Nephron progenitor cell (in vitro differentiated cells): ENCODE measurements at regions not wholly inside any gene's neighbourhood (a gene's known extent, or its start where the extent isn't known, plus 50 kb on each side); places are given as distances from the start of the nearest gene placed in this dataset.

Experiments used
- DNase-seq: peaks from one replicate; pipeline ENCODE4 v3.0.0; 2021
- H3K27ac Mint-ChIP-seq: 2 replicates; pipeline ENCODE4 v1.8.0; 2021; ENCODE audit warnings: mild to moderate bottlenecking, moderate library complexity, mixed read lengths
- H3K27me3 Mint-ChIP-seq: 2 replicates; pipeline ENCODE4 v1.8.0; 2021; ENCODE audit warnings: mild to moderate bottlenecking, low read depth, mixed read lengths; ENCODE audit not compliant: poor library complexity
- H3K36me3 Mint-ChIP-seq: 2 replicates; pipeline ENCODE4 v1.8.0; 2021; ENCODE audit warnings: low read depth, mixed read lengths
- H3K4me1 Mint-ChIP-seq: 2 replicates; pipeline ENCODE4 v1.8.0; 2021; ENCODE audit warnings: mixed read lengths
- H3K4me3 Mint-ChIP-seq: 2 replicates; pipeline ENCODE4 v1.8.0; 2021; ENCODE audit warnings: mild to moderate bottlenecking, moderate library complexity, mixed read lengths
- H3K9me3 Mint-ChIP-seq: 2 replicates; pipeline ENCODE4 v1.8.0; 2021; ENCODE audit warnings: mild to moderate bottlenecking, moderate library complexity, mixed read lengths
- CTCF ChIP-seq: fragments of 200-600 bp; sonication (generic); IDR thresholded peaks from 2 replicates; pipeline ENCODE4 v1.5.0; 2021; ENCODE audit warnings: antibody characterized with exemption

- Mint-ChIP-seq H3K4me3 (no peak overlapping the region), H3K4me1 (no peaks in the 10 kb centered on the region), H3K27ac (no peak overlapping the region), H3K9me3 (no peaks in the 10 kb centered on the region), H3K27me3 (peaks cover 39% of the 10 kb centered on the region), H3K36me3 (no peaks in the 10 kb centered on the region)
- DNase-seq: no peak
- TF ChIP-seq CTCF: no peak
Observed at GRCh38 chr2:23323198-23323916, 61.6 kb upstream of the KLHL29 start.

- DNase-seq: no peak
- TF ChIP-seq CTCF: no peak
- peaks cover 39% of the 10 kb centered on the region for H3K27me3 Mint-ChIP-seq
- H3K4me1 Mint-ChIP-seq: no peaks in the 10 kb centered on the region
- H3K4me3 Mint-ChIP-seq: no peak overlapping the region
- no peaks in the 10 kb centered on the region for H3K9me3 Mint-ChIP-seq
- no peaks in the 10 kb centered on the region for H3K36me3 Mint-ChIP-seq
- H3K27ac Mint-ChIP-seq: no peak overlapping the region
Observed at GRCh38 chr2:23323917-23324680, 60.9 kb upstream of the KLHL29 start.

GRCh38 chr2:23326330-23326729, 58.6 kb upstream of the KLHL29 start:
- DNase-seq: no peak
- no peak overlapping the region for H3K27ac Mint-ChIP-seq
- H3K4me3 Mint-ChIP-seq: no peak overlapping the region
- peaks cover 36% of the 10 kb centered on the region for H3K27me3 Mint-ChIP-seq
- peaks cover 5% of the 10 kb centered on the region for H3K4me1 Mint-ChIP-seq
- no peaks in the 10 kb centered on the region for H3K9me3 Mint-ChIP-seq
- no peak for TF ChIP-seq CTCF
- H3K36me3 Mint-ChIP-seq: no peaks in the 10 kb centered on the region

- Mint-ChIP-seq H3K4me1 (peaks cover 16% of the 10 kb centered on the region), H3K9me3 (no peaks in the 10 kb centered on the region), H3K27me3 (peaks cover 41% of the 10 kb centered on the region), H3K27ac (no peak overlapping the region), H3K36me3 (no peaks in the 10 kb centered on the region), H3K4me3 (no peak overlapping the region)
- no peak for TF ChIP-seq CTCF
- no peak for DNase-seq
Observed at GRCh38 chr2:23327416-23327815, 57.6 kb upstream of the KLHL29 start.

- Mint-ChIP-seq H3K27me3 (peaks cover 41% of the 10 kb centered on the region), H3K4me3 (no peak overlapping the region), H3K4me1 (peaks cover 16% of the 10 kb centered on the region), H3K27ac (no peak overlapping the region), H3K36me3 (no peaks in the 10 kb centered on the region), H3K9me3 (no peaks in the 10 kb centered on the region)
- no peak for TF ChIP-seq CTCF
- DNase-seq: no peak
Observed at GRCh38 chr2:23327887-23328286, 57.1 kb upstream of the KLHL29 start.
